Fibroblast of the aortic adventitia (primary cell): ENCODE measurements at regions not wholly inside any gene's neighbourhood (a gene's known extent, or its start where the extent isn't known, plus 50 kb on each side); places are given as distances from the start of the nearest gene placed in this dataset.

ENCODE experiments used
- DNase-seq: peaks from one replicate; pipeline ENCODE4 v3.0.0-alpha.2; 2010; ENCODE audit warnings: low read depth
- H3K4me3 ChIP-seq: 2 replicates; pipeline ENCODE4 v1.5.1; 2011; ENCODE audit warnings: low read depth, mild to moderate bottlenecking, control low read depth, low read length, moderate library complexity
- TF ChIP-seq, protein P1 (sequence below): IDR thresholded peaks from 2 replicates; pipeline ENCODE4 v1.5.1; 2011; ENCODE audit warnings: mild to moderate bottlenecking, low read length, control low read depth, inconsistent platforms; ENCODE audit not compliant: insufficient read depth

DNA sequence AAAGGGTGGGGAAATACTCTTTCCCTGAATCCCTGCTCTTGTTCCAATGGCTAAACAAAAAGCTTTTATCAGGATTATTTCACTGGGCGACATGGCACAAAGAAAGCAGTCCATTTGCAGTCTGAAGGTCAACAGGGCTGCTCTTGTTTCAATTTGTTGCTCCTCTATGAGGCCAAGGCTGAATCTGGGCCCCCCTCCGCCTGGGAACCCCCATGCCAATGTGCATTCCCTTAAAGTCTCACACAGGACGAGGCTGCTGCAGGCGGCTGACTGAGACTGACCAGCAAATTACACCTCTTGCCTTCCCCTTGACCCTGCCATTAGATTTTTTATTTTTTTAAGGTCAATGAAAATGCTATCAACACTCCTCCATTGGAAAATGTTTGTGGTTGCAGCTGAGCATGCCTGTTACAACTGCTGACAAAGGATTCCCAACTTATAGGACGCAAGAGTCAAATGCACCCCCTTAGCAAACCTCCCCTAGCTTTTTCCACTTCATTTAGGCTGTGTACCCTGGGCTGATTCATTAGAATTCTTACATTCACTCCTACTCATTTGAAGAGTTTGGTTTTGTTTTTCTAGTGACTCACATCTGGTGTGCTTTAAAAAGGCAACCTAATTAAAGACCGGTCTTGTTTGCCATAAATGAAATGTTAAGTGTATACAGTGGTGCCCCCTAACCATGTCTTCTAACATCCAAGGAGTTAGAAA is 60.8 kb upstream of the ARHGEF3 start:
- TF ChIP-seq, protein P1, sequence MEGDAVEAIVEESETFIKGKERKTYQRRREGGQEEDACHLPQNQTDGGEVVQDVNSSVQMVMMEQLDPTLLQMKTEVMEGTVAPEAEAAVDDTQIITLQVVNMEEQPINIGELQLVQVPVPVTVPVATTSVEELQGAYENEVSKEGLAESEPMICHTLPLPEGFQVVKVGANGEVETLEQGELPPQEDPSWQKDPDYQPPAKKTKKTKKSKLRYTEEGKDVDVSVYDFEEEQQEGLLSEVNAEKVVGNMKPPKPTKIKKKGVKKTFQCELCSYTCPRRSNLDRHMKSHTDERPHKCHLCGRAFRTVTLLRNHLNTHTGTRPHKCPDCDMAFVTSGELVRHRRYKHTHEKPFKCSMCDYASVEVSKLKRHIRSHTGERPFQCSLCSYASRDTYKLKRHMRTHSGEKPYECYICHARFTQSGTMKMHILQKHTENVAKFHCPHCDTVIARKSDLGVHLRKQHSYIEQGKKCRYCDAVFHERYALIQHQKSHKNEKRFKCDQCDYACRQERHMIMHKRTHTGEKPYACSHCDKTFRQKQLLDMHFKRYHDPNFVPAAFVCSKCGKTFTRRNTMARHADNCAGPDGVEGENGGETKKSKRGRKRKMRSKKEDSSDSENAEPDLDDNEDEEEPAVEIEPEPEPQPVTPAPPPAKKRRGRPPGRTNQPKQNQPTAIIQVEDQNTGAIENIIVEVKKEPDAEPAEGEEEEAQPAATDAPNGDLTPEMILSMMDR: no peak
- no peak overlapping the region for H3K4me3 ChIP-seq
- peak; percentile 62 for DNase-seq

DNA sequence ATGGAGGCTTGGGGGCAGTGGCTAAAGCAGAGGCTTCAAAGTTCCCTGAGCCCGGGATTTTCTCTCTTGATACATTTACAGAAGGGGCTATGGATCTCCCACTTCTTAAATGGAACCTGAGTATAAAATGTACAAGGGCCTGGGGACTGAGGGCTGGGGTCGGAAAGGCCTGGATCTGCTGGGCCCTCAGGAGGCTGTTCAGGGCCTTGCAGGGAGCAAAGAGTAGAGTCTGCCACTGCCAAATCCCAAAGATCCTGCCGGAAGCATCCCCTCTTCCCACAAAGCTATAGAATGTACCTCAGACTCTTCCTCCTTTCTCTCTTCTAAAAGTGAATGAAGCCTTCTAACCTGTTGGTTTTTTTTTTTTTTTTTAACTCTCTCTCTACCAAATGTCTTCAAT is 59.8 kb upstream of the ARHGEF3 start:
- no peak for DNase-seq
- no peak overlapping the region for H3K4me3 ChIP-seq
- TF ChIP-seq, protein P1: no peak

GRCh38 chr3:56860939-56861338 is 59.2 kb upstream of the ARHGEF3 start:
- no peak overlapping the region for H3K4me3 ChIP-seq
- no peak for DNase-seq
- TF ChIP-seq, protein P1: no peak

GRCh38 chr3:56860351-56860750 is 58.6 kb upstream of the ARHGEF3 start:
- H3K4me3 ChIP-seq: no peak overlapping the region
- DNase-seq: no peak
- TF ChIP-seq, protein P1: no peak

DNA sequence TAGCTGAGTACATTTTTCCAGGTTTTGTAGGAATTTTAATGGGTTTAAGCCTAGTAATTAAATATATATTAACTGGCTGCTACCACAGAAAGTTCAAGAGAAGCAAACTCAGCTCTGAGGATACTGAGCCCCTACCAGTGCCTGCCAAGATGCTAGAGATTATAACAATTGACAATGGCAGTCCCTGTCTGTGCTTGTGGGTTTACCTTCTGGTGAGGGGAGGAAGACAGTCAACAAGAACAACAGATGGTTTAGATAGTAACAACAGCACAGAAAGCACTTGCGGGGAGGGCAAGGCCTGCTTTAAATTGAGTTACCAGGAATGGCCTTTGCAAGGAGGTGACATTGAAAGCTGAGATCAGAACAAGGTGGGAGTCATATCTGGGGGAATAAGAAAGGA is 56.6 kb upstream of the ARHGEF3 start:
- no peak overlapping the region for H3K4me3 ChIP-seq
- no peak for DNase-seq
- TF ChIP-seq, protein P1: no peak

GRCh38 chr3:56857178-56857577 is 55.4 kb upstream of the ARHGEF3 start:
- TF ChIP-seq, protein P1: no peak
- peak; percentile 38 for DNase-seq

DNA sequence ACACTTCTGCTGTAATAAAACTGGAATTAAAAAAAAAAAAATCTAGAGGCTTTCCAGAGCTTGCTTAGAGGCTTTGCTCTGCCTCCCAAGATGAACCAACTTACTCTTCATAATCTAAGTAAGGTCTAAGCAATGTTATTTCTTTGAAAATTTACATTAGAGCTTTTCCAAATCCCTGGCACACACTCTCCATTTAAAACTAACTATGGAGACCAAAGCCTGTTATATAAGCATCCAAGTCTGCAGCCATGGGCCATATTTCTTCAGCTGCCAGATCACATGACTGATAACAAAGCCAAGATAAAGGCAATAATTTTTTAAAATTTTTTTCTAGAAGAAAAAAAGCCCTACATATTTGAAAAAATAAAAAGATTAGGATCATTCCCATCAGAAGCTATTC is 55.0 kb upstream of the ARHGEF3 start:
- TF ChIP-seq, protein P1: no peak
- peak; percentile 89 for DNase-seq
- H3K4me3 ChIP-seq: no peak overlapping the region

More at GRCh38 chr3:56857178-56857577, 55.4 kb upstream of the ARHGEF3 start:
- H3K4me3 ChIP-seq: no peak overlapping the region
